DMS 273 (cell line): ENCODE measurements at regions not wholly inside any gene's neighbourhood (a gene's known extent, or its start where the extent isn't known, plus 50 kb on each side); places are given as distances from the start of the nearest gene placed in this dataset.

ENCODE experiments used
- DNase-seq: peaks from one replicate; lab custom pipeline; 2025; ENCODE audit not compliant: unreplicated experiment; lab: John Stamatoyannopoulos, UW

- no peak for DNase-seq
These were observed 50.2 kb upstream of the VTCN1 start for GRCh38 chr1:117260761-117261423.
